ENCODE measurements at regions not wholly inside any gene's neighbourhood (a gene's known extent, or its start where the extent isn't known, plus 50 kb on each side); places are given as distances from the start of the nearest gene placed in this dataset.

GRCh38 chr10:69685426-69685801 is 55.4 kb downstream of the FAM241B start:
- TF ChIP-seq CTCF (IDR thresholded peaks at IDR 0.05) (no peak), POLR2AphosphoS5 (IDR thresholded peaks at IDR 0.05) (no peak)
